GM18520 (cell line): ENCODE measurements at regions not wholly inside any gene's neighbourhood (a gene's known extent, or its start where the extent isn't known, plus 50 kb on each side); places are given as distances from the start of the nearest gene placed in this dataset.

Source experiments
- ATAC-seq: cut with Tn5 transposase; IDR thresholded peaks from one replicate; pipeline ENCODE4 v1.9.1; 2021; ENCODE audit not compliant: unreplicated experiment

DNA sequence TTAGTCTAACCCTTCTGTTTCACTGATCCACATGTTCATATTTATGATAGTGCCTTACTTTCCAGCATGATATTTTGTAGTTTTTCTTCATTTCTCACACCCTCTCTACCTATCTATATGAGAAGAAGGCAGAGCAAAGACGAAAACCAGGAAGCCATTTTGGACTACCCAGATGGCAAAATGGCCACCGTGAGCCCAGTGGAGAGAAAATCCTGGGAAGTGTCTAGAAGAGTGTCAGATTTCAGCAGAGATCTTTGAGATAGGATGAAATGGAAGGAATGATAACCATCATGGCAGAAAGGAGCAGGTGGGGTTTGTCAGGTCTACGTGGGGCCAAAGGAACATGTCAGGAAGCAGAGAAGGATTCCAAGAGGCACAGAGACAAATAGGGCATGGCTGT is 84.0 kb upstream of the MYCN start:
- ATAC-seq = no peak

DNA sequence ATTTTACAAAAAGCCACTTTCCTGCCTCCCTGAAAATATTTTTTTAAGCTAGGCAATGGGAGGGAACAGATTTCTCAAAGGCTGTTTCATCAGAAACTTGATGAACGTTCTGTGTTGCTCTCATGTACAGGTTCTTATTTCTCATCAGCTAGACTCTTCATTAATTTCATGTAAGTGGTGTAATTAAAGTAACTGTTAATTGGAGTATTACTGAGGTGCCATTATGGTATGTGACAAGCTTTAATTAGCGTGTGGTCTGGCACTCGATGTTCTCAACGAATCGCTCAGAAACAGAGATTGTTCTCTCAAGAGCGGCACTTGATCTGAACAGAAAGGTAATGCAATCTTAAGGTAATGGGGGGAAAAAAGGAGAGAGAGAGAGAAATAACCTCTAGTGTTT is 81.9 kb upstream of the MYCN start:
- ATAC-seq = no peak

DNA sequence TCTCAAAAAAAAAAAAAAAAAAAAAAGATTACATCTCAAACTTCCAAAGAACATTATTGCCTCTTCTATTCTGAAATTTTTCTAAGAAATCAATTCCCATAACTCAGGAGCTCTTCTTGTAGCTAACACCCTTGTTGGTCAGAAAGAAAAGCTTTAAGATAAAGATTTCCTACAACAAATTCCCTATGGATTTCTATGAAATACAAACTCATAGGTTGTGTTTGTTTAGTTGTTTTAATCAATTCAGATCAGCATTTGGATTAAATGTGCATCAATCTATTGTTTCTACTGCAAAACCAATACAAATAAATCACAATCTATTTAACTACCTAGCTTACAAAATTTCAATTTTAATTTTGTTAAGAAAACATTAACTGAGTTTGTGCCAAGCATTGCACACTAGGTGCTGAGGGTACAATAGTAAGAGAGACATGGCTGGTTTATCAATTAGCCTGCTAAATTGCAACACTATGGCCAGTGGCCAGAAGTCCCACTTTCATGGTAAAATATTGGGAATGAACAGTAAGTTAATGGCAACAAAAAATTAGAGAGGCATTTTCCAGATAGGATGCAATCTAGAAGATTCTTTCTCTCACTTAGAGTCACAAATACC is 80.2 kb upstream of the MYCN start:
- ATAC-seq = no peak

DNA sequence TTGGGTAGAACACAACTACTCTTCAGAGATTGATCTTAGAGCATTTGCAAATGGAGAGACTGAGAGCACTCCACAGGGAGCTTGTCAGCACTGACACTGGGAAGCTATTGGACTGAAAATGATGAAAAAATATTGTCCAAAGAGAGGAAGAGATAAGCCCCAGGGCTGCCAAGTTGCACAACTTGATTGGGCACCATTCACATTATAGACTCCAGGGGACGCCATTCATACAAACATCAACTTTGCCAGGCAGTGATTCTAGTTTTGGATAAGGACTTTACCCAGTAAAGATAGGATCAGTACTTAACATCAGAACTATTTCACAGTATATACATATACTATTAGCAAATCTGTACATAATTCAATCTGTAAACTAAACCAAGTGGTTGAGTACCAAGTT is 79.6 kb upstream of the MYCN start:
- ATAC-seq = no peak

DNA sequence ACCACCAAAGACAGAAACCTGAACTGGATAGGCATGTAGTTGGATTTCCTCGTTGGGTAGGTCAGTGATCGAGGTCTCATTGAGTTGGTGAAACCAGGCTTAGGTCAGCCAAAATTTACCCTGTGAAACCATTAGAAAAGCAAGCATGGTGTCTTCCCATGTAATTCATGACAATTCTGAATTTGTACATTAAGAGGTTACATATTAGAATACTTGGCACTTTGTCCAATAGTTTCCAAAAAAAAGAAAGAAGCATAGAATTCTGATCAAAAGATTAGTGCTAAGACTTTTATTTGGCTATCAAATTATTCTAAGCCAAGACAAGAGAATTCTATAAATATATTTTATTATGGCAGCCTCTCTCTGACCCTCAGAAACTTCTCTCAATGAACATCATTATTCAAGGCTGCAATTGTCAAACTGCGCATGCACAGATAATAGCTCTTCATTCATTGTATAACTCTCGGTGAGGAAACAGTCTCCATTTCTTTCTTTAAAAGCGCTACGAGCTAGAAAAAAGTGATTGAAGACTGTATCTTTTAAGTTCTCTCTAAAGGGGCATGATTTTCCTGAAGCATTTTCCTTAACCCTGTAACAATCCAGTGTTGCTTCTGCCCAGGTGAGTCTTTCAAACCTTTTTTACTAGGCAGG is 79.1 kb upstream of the MYCN start:
- ATAC-seq = no peak

DNA sequence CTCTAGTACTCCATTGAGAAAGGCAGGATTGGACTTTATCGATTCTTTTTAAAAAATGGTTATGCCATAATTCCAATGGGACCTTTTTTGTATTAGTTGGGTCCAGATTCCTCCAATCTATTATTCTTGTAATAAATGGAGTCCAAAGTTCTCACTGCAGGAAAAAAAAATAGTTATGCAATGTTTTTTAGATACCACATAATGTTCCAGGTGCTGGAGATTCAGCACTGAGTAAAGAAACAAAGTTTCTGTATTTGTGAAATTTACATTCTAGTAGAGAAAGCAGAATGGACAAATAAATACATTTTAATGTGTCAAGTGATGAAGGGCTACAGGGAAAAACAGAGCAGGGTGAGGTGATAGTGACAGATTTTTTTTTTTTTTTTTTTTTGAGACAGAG is 78.5 kb upstream of the MYCN start:
- ATAC-seq = no peak

DNA sequence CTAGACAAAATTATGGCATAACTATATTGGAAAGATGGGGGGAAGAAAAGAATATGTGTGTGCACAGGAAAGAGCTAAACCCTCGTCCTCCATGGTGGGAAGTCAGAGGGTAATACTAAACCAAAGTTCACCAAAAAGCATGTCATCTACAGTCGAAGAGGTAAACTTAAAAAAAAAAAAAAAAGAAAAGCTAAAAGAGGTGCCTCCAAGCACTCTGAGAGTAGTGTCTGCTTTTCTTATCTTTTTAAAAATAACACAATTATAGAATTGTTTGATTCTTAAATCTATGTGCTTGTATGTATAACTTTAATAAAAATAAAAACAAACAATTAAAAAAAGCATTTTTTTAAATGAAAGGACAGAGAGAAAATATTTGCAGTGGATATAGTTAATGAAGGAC is 77.3 kb upstream of the MYCN start:
- ATAC-seq = no peak

DNA sequence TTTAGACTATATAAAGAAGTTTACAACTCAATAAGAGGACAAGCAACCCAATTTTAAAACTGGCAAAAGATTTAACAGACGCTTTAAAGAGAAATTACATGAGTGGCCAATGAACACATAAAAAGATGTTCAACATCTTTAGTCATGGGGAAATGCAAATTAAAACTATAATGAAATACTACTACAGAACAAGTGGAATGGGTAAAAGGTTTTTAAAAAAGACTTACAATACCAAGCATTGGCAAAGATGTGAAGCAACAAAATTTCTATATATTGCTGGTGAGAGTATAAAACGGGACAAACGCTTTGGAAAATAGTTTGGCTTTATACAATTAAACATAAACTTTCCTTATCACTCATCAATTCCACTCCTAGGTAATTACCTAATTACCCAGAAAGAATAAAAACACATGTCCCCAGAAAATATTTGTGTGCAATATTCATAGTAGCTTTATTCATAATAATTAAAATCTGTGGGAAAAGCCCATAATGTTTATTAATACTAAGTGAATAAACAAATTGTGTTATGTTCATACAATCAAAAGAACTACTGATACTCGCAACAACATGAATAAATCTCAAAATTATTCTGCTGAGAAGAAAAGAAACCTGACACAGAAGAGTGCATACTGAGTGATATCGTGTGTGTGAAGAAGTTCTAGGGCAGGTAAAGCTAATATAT is 76.7 kb upstream of the MYCN start:
- ATAC-seq = no peak

DNA sequence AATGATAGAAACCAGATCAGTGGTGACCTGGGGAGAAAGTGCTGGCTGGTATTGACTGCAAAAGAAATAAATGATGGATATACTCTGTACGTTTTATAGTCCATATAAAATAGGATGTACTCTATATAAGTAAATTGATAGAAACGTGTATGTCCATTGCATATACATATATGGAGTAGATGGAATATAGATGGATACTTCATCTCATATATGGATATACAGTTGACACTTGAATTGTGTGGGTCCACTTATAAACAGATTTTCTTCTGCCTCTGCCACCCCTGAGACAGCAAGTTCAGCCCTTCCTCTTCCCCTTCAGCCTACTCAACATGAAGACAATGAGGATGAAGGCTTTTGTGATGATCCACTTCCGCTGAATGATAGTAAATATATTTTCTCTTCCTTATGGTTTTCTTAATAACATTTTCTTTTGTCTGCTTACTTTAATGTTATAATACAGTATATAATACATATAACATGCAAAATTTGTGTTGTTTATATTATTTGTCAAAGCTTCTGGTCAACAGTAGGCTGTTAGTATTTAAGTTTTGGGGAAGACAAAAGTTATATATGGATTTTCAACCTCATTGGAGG is 76.1 kb upstream of the MYCN start:
- ATAC-seq = no peak

DNA sequence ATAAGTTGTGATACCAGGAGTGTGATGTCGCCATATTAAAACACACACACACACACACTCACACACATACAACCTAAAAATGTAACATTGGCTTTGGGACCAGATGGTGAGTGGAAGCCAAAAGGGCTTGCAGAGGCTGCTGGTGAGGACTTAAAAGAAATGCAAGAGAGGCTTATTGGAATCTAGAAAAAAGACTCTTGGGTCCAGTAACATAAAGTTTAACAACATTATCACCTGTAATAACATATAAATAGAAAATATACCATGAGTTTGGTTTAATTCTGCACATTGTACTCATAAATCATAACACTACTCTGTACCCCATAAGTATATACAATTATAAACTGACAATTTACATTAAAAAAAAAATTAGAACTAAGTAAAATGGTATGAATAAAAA is 74.4 kb upstream of the MYCN start:
- no peak for ATAC-seq

DNA sequence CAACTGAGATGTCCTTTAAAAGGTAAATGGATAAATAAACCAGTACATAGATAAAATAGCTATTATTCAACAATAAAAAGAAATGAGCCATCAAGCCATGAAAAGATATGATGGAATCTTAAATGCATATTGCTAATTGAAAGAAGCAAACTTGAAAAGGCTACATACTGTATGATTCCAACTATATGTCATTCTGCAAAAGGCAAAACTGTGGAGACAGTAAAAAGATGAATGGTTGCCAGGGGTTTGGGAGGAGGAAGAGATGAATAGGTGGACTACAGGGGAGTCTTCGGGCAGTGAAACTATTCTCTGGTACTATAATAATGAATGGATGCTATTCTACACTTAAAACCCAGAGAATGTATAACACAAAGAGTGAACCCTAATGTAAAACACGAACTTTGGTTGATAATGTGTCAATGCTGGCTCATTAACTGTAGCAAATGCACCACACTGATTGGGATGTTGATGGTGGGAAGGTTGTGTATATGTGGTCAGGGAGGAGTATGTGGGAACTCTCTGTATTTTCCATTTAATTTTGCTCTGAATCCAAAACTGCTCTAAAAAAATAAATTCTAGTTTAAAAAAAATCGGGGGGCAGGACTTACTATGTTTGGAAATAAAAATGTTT is 73.7 kb upstream of the MYCN start:
- no peak for ATAC-seq

DNA sequence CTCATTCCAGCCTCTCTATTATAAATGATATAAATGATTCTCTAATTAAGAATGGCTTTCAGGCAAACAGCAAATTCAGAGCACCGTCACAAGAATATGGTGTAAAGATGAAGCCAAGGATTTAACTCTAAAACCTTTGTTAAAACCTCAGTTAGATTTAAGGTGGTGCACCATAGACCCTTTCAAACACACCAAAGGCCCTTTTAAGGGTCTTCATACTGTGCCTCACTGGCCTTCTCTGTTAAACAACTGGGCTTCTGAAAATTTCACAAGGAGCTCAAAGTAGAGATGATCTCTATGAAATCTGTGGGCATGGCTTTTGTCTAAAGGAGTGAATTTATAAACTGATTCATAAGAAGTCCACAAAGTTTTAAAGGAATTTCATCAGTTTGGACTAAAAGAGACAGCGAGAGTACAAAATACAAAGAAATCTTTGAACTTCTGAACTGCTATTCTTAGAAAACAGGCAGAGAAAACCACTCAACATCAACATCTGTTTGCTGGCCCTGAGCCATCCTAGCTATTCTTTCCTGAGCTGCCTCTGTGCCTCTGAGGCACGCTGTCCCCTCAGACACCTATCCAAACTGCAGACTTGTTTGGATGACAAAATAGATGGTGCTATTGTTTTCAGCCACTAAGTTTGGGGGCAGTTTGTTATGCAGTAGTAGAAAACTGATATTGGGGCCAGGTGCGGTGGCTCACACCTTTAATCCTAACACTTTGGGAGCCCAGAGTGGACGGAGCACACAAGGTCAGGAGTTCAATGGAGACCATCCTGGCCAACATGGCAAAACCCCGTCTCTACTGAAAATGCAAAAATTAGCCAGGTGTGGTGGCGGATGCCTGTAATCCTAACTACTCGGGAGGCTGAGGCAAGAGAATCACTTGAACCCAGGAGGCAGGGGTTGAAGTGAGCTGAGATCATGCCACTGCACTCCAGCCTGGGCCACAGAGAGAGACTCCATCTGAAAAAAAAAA is 72.9 kb upstream of the MYCN start:
- ATAC-seq = no peak

DNA sequence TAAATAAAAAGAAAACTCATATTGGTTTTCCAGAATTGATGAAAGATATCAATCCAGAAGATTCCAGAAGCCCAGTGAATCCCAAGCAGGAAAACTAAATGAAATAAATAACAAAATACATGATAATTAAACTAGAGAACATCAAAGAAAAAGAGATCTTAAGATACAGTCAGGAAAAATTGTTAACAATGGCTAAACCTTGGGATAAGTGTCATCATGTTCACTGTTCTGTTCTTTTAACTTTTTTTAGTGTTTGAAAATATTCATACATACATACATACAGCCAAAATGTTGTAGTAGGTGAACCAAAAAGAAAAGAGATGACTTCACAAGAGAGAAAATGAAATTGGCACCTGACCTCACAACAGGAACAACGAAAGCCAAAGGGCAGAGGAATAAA is 72.2 kb upstream of the MYCN start:
- ATAC-seq = no peak

DNA sequence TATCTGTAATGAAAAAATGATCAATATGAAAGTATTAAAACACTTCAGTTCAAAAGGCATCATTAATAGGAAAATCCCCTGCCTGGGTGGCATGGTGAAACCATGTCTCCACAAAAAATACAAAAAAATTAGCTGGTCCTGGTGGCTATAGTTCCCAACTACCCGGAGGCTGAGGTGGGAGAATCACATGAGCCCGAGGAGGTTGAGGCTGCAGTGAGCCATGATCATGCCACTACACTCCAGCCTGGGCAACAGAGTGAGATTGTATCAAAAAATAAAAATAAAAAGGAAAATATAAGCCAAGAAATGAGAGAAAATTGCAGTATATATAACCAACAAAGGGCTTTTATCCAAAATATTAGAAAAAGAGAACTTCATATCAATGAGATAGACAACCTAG is 71.6 kb upstream of the MYCN start:
- ATAC-seq = no peak

DNA sequence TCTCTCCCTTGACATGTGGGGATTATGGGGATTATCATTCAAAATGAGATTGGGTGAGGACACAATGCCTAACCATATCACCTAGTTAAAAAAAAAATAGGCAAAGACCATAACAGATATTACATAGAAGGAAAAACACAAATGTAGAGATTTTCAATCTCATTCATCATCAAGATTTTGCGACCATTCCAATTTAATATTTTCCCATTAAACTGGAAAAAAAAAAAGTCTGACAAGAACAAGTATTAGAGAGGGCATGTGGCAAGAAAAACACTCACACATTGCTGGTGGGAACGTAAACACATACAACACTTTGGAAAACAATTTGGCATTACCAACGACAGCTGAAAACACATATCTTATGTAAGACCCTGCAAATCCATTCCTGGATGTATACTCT is 71.0 kb upstream of the MYCN start:
- no peak for ATAC-seq

DNA sequence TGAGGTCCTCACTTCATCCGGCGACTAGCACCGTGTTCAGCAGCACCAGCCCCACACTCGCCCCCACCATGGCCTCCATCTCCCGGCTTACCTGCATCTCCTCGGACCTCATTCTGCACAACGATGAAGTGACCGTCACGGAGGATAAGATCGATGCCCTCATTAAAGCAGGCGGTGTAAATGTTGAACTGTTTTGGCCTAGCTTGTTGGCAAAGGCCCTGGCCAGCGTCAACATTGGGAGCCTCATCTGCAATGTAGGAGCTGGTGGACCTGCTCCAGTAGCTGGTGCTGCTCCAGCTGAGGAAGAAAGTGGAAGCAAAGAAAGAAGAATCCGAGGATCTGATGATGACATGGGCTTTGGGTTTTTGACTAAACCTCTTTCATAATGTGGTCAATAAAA is 70.5 kb upstream of the MYCN start:
- ATAC-seq = no peak

DNA sequence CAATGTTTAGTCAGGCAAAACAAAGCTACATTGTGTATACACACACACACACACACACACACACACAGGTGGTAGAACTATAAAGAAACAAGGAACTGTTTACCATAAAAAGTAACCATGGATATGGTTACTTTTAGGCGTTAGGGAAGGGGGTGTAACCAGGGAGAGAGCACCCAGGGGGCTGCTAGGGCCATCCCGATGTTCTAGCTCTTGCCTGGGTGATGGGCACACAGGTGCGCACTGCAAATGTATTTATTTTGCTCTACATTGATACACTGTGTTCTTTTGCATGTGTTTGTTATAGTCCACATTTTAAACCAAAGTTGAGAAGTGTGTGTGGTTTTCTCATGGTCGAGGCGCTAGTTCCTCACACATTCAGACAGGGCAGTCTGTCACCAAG is 69.8 kb upstream of the MYCN start:
- ATAC-seq = no peak

DNA sequence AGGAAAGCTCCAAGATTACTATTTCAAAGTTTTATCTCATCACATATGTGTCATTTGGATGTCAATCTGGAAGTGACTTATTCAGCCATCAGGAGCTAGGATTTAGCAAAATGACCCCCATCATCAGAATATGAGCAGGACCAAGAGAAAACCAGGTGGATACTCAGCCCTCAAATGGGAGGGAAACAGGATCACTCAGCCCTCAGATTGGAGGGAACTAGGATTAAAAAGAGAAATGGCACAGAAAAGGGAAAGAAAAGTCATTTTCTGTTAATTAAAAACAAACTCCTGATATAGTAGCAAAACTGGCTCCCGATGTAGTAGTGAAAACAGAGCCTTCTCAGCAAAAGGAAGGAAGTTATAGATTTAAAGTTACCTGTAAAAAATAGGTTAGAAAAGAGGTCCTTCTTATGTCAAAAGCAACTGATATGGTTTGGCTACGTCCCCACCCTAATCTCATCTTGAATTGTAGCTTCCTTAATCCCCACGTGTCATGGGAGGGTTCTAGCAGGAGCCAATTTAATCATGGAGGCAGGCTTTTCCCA is 69.0 kb upstream of the MYCN start:
- no peak for ATAC-seq

DNA sequence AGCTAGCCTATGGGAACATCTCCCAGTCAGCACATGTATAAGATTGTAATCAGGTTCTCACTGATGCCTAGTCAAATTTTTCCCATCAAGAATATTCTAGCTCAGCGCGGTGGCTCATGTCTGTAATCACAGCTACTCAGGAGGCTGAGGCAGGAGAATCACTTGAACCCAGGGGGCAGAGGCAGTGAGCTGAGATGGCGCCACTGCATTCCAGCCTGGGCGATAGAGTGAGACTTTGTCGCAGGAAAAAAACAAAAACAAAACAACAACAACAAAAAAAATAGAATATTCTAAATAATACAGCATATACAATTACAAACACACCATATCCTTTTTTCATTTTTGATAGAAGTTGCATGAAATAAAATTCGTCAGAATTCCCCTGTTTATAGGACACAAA is 67.5 kb upstream of the MYCN start:
- no peak for ATAC-seq

DNA sequence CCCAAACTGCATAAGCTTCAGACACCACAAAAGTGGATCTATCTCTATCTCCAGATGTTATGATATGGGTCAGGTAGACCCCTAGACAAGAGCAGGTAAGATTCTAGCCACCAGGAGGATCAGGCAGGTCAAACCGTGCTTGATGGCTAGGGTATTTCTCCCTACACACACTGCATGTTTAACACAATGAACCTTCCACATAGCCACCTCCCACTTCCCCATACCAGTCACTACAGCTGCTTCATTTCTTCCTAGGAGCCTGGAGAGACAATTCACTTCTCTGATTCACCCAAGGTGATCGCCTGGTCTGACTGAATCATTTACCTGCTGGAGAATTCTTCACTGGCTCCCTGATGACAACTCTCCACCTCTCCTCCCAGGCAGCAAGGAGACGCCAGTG is 66.0 kb upstream of the MYCN start:
- ATAC-seq = no peak
